Trophoblast cell (in vitro differentiated cells and primary cell): ENCODE measurements at regions not wholly inside any gene's neighbourhood (a gene's known extent, or its start where the extent isn't known, plus 50 kb on each side); places are given as distances from the start of the nearest gene placed in this dataset.

ENCODE experiments used
- DNase-seq, 2 donors: peaks; one replicate each; pipeline ENCODE4 v3.0.0-alpha.2; 2016
- H2AFZ ChIP-seq: 2 replicates; pipeline ENCODE4 v1.6.1; 2013; ENCODE audit warnings: low read length, moderate library complexity, mild to moderate bottlenecking; ENCODE audit not compliant: insufficient read depth, poor library complexity
- H2AK5ac ChIP-seq: 2 replicates; pipeline ENCODE4 v1.6.1; 2013; ENCODE audit warnings: mild to moderate bottlenecking, low read length
- H2BK120ac ChIP-seq: 2 replicates; pipeline ENCODE4 v1.6.1; 2013; ENCODE audit warnings: low read length, mild to moderate bottlenecking, moderate library complexity; ENCODE audit not compliant: insufficient read depth, poor library complexity
- H2BK12ac ChIP-seq: 2 replicates; pipeline ENCODE4 v1.6.1; 2013; ENCODE audit warnings: mild to moderate bottlenecking, low read length, moderate library complexity
- H2BK5ac ChIP-seq: 2 replicates; pipeline ENCODE4 v1.6.1; 2013; ENCODE audit warnings: low read length, low read depth, moderate library complexity, mild to moderate bottlenecking; ENCODE audit not compliant: poor library complexity
- H3K14ac ChIP-seq: 2 replicates; pipeline ENCODE4 v1.6.1; 2013; ENCODE audit warnings: mild to moderate bottlenecking, low read length
- H3K18ac ChIP-seq: 2 replicates; pipeline ENCODE4 v1.6.1; 2013; ENCODE audit warnings: mild to moderate bottlenecking, low read length
- H3K23ac ChIP-seq: 2 replicates; pipeline ENCODE4 v1.6.1; 2013; ENCODE audit warnings: low read length
- H3K27ac ChIP-seq: 2 replicates; pipeline ENCODE4 v1.5.1; 2013; ENCODE audit warnings: low read depth, mild to moderate bottlenecking, inconsistent platforms, low read length, moderate library complexity
- H3K27me3 ChIP-seq: 2 replicates; pipeline ENCODE4 v1.6.1; 2013; ENCODE audit warnings: inconsistent platforms, mild to moderate bottlenecking, low read length, moderate library complexity; ENCODE audit not compliant: insufficient read depth
- H3K36me3 ChIP-seq, 2 experiments: 1 replicate in 1 of 2; 2 replicates in 1 of 2; pipeline ENCODE4 v1.6.1; 2013; ENCODE audit warnings: low read length in 2 of 2, mild to moderate bottlenecking in 2 of 2, moderate library complexity in 1 of 2; ENCODE audit not compliant: insufficient read depth in 2 of 2, control insufficient read depth in 1 of 2
- H3K4ac ChIP-seq: 2 replicates; pipeline ENCODE4 v1.6.1; 2013; ENCODE audit warnings: low read depth, mild to moderate bottlenecking, low read length, moderate library complexity
- H3K4me1 ChIP-seq, 2 experiments: 1 replicate in 1 of 2; 2 replicates in 1 of 2; pipeline ENCODE4 v1.6.1; 2013; ENCODE audit warnings: low read length in 2 of 2, mild to moderate bottlenecking in 2 of 2, moderate library complexity in 1 of 2; ENCODE audit not compliant: insufficient read depth in 2 of 2, control insufficient read depth in 1 of 2
- H3K4me2 ChIP-seq: 2 replicates; pipeline ENCODE4 v1.6.1; 2013; ENCODE audit warnings: inconsistent platforms, mild to moderate bottlenecking, low read length, moderate library complexity
- H3K4me3 ChIP-seq: 2 replicates; pipeline ENCODE4 v1.5.1; 2013; ENCODE audit warnings: mild to moderate bottlenecking, low read depth, low read length, inconsistent platforms
- H3K79me1 ChIP-seq: one replicate; pipeline ENCODE4 v1.6.1; 2013; ENCODE audit warnings: low read length
- H3K79me2 ChIP-seq: 2 replicates; pipeline ENCODE4 v1.6.1; 2013; ENCODE audit warnings: low read length, mild to moderate bottlenecking; ENCODE audit not compliant: control insufficient read depth, insufficient read depth, poor library complexity
- H3K9ac ChIP-seq: 2 replicates; pipeline ENCODE4 v1.6.1; 2013; ENCODE audit warnings: mild to moderate bottlenecking, low read length
- H3K9me3 ChIP-seq: 2 replicates; pipeline ENCODE4 v1.6.1; 2013; ENCODE audit warnings: low read depth, mild to moderate bottlenecking, control low read depth, inconsistent platforms, low read length; ENCODE audit not compliant: insufficient read depth
- H4K12ac ChIP-seq: 2 replicates; pipeline ENCODE4 v1.6.1; 2013; ENCODE audit warnings: low read depth, mild to moderate bottlenecking, low read length, moderate library complexity
- H4K8ac ChIP-seq: 2 replicates; pipeline ENCODE4 v1.6.1; 2013; ENCODE audit warnings: low read depth, mild to moderate bottlenecking, low read length, moderate library complexity
- H4K91ac ChIP-seq: one replicate; pipeline ENCODE4 v1.6.1; 2013; ENCODE audit warnings: low read depth, mild to moderate bottlenecking, low read length, moderate library complexity
- WGBS: extraction: QIAGEN DNeasy Blood & Tissue Kit; methylation state at CpG from one replicate; pipeline ENCODE4 v1.1.7; 2013; ENCODE audit warnings: missing lambda C conversion rate; ENCODE audit not compliant: insufficient read length, insufficient coverage; ENCODE audit errors: extremely low coverage; 5-methylcytosine and 5-hydroxymethylcytosine counted together

DNA sequence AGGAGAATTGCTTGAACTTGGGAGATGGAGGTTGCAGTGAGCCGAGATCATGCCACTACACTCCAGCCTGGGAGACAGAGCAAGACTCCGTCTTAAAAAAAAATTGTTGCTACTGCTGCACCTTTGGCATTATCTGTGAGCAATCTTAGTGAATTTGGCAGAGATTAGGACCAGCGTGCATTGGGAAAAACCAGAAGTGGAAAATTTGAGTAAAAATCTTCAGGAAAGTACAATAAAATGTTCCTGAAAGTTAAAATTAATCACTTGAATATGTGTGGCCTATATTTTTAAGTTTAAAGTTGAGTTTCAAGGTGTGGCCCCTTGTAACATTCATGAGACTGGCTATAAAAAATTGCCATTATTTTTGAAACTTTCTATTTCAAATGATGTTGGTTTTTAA lies 85.1 kb downstream of the SPRY1 start:
- H2BK5ac ChIP-seq: no peak overlapping the region
- H3K4ac ChIP-seq: no peak overlapping the region
- no peak overlapping the region for H2BK120ac ChIP-seq
- H2AFZ ChIP-seq: no peak overlapping the region
- peaks cover 2% of the 10 kb centered on the region for H3K79me2 ChIP-seq
- H3K27ac ChIP-seq: no peak overlapping the region
- no peaks in the 10 kb centered on the region for H3K9me3 ChIP-seq
- H3K27me3 ChIP-seq: no peaks in the 10 kb centered on the region
- WGBS: no CpG with 5 or more reads among the region's 3 CpGs
- H3K4me3 ChIP-seq: no peak overlapping the region
- H3K36me3 ChIP-seq: no peaks in the 10 kb centered on the region
- DNase-seq: no peak
- H3K23ac ChIP-seq: no peak overlapping the region
- no peak overlapping the region for H4K12ac ChIP-seq
- no peak overlapping the region for H2BK12ac ChIP-seq
- peaks cover 12 to 13% of the 10 kb centered on the region in 2 experiments for H3K4me1 ChIP-seq
- H4K8ac ChIP-seq: no peak overlapping the region
- peaks cover 6% of the 10 kb centered on the region for H3K79me1 ChIP-seq
- H3K14ac ChIP-seq: no peak overlapping the region
- H2AK5ac ChIP-seq: no peak overlapping the region
- H3K4me2 ChIP-seq: no peak overlapping the region
- H4K91ac ChIP-seq: no peak overlapping the region
- no peak overlapping the region for H3K9ac ChIP-seq
- no peak overlapping the region for H3K18ac ChIP-seq

DNA sequence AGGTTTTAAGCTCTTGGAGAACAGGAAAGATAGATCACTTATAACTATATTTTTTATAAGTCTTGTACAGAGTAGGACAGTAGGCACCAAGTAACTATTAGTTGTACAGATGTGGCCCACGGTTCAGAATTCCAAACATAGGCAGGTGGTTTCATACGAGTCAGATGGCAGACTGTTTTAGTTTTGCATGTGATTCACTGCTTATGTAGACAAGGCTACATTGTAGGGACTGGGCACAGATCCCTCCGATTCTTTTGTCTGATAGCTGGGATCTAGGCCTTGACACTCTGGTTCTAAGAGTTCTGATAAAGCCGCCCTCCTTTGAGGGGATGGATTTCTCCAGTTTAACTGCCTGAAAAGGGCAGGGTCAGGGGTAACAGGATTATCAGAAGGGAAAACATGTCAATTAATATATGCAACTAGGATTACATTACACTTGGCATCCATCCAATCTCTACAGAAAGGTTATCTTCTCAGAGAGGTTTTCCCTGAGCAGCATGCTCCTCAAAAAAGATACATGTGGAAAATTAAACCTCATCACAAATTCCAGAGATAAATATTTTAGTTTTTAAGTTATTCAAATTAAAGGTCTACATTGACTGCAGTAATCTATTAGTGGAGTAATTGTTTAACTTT lies 87.8 kb downstream of the SPRY1 start:
- Histone ChIP-seq H3K9ac (no peak overlapping the region), H3K23ac (no peak overlapping the region), H3K4ac (no peak overlapping the region), H3K27ac (no peak overlapping the region), H2AK5ac (no peak overlapping the region), H4K8ac (no peak overlapping the region), H3K4me2 (no peak overlapping the region), H3K18ac (no peak overlapping the region), H3K27me3 (no peaks in the 10 kb centered on the region), H2BK12ac (no peak overlapping the region), H2AFZ (no peak overlapping the region), H3K14ac (no peak overlapping the region), H4K91ac (no peak overlapping the region), H3K79me2 (peaks cover 2% of the 10 kb centered on the region), H3K4me1 (peaks cover 7 to 10% of the 10 kb centered on the region in 2 experiments), H2BK5ac (no peak overlapping the region), H3K36me3 (no peaks in the 10 kb centered on the region), H3K79me1 (peaks cover 4% of the 10 kb centered on the region), H2BK120ac (no peak overlapping the region), H4K12ac (no peak overlapping the region), H3K4me3 (no peak overlapping the region), H3K9me3 (no peaks in the 10 kb centered on the region)
- DNase-seq: no peak
- WGBS: no CpG with 5 or more reads among the region's 4 CpGs

DNA sequence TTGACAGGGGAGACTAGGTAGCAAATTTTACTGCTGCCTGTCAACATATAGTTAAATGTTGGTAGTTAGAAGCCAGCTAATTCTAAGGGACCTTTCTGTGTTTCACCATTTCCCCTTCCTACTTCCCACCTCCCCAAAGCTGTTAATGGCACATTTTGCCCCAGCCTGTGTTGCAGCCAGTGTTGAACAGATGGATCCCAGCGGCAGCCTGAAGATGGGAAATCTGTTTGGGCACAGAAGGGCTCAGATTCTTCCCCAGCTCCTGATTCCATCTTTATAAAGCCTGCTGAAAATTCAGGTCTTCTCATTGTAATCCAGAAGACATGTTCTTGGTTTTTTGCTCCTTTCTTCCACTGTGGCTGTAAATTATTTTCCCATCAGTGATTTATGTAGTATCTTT lies 89.0 kb downstream of the SPRY1 start:
- no CpG with 5 or more reads among the region's 1 CpG for WGBS
- Histone ChIP-seq H3K79me1 (peaks cover 4% of the 10 kb centered on the region), H2BK5ac (no peak overlapping the region), H2AK5ac (no peak overlapping the region), H3K23ac (no peak overlapping the region), H3K4me3 (no peak overlapping the region), H2BK12ac (no peak overlapping the region), H3K27me3 (no peaks in the 10 kb centered on the region), H3K79me2 (peaks cover 2% of the 10 kb centered on the region), H3K14ac (no peak overlapping the region), H3K18ac (no peak overlapping the region), H4K12ac (no peak overlapping the region), H3K4me2 (no peak overlapping the region), H3K4ac (no peak overlapping the region), H4K91ac (no peak overlapping the region), H3K27ac (no peak overlapping the region), H2BK120ac (no peak overlapping the region), H3K9ac (no peak overlapping the region), H3K36me3 (no peaks in the 10 kb centered on the region), H3K4me1 (peaks cover 4 to 5% of the 10 kb centered on the region in 2 experiments), H2AFZ (no peak overlapping the region), H3K9me3 (no peaks in the 10 kb centered on the region), H4K8ac (no peak overlapping the region)
- DNase-seq: no peak

DNA sequence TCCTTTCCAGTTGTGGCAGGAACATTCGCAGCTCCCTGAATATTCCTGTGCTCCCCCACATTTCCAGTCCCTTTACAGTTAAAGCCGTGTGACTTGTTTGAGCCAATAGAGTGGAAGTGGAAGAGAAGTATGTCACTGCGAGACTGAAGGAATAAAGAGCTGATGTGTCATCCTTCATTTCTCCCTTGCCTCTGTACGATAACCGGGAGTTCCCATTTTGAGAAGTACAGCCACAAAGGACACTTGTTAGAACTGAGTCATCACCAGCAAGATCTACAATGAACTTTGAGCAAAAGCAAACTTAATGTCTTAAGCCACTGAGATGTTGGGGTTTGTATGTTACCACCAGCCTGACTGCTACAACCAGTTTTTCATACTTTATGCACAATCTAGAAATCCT lies 92.3 kb downstream of the SPRY1 start:
- Histone ChIP-seq H3K9ac (no peak overlapping the region), H2BK12ac (no peak overlapping the region), H2AK5ac (no peak overlapping the region), H3K27ac (no peak overlapping the region), H3K27me3 (no peaks in the 10 kb centered on the region), H2AFZ (no peak overlapping the region), H3K23ac (no peak overlapping the region), H3K4me3 (no peak overlapping the region), H3K4me1 (peaks cover 0 to 2% of the 10 kb centered on the region in 2 experiments), H3K36me3 (no peaks in the 10 kb centered on the region), H3K9me3 (no peaks in the 10 kb centered on the region), H4K91ac (no peak overlapping the region), H4K12ac (no peak overlapping the region), H2BK120ac (no peak overlapping the region), H3K4ac (no peak overlapping the region), H4K8ac (no peak overlapping the region), H3K79me2 (no peaks in the 10 kb centered on the region), H3K4me2 (no peak overlapping the region), H2BK5ac (no peak overlapping the region), H3K18ac (no peak overlapping the region), H3K14ac (no peak overlapping the region), H3K79me1 (no peaks in the 10 kb centered on the region)
- no CpG with 5 or more reads among the region's 5 CpGs for WGBS
- DNase-seq: peak in 1 of 2 donors; percentile 52
